ENCODE measurements at regions not wholly inside any gene's neighbourhood (a gene's known extent, or its start where the extent isn't known, plus 50 kb on each side); places are given as distances from the start of the nearest gene placed in this dataset.

DNA sequence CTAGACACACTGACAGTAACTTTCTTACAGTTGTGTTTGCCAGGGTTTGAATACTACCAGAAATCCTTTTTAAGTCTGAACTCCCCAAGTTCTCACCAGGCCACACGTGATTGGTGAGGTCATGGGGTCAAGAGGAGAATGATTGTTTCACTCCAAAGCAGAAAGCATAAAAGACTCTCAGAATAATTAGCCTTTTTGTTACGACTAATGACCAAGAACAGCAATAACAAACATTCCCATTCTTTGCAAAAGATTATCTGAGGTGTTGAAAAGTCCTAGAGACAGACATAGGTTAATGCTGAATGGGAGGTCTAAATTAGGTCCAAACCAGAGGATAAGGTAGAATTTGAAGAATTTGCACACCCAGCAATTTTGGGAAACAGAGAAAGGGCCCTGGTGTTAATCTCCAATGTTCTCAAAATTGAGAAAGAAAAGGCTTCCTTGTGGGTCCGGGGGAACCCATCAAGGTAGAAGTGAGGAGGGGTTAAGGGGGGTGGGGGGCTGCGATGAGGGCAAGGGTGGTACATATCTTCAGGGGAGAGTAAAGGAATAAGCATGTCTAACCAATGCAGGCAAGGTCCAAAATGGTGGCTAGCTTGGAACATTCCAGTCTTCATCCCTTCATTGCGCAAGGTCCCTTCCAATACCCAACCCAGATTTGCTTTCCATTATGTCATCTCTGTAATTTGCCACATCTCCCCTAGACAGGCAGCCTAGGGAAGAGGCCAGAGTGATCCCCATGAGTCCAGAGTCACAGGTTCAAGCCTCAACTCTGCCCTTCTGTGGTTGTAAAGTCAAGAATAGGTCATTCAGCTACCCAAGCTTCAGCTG is 74.6 kb upstream of the NFIA start:
- Histone ChIP-seq H3K4me3 (no peak overlapping the region), H3K9me3 (no peaks in the 10 kb centered on the region), H3K36me3 (no peaks in the 10 kb centered on the region), H3K27me3 (no peaks in the 10 kb centered on the region), H3K27ac (no peak overlapping the region), H3K4me1 (peaks cover 0 to 13% (median 0%) of the 10 kb centered on the region in 12 donors)
- intact Hi-C loops (cut with DNase I) = no loop called here
- no peak for DNase-seq
- TF ChIP-seq POLR2A (IDR thresholded peaks at IDR 0.05) = no peak
- TF ChIP-seq, protein P1, sequence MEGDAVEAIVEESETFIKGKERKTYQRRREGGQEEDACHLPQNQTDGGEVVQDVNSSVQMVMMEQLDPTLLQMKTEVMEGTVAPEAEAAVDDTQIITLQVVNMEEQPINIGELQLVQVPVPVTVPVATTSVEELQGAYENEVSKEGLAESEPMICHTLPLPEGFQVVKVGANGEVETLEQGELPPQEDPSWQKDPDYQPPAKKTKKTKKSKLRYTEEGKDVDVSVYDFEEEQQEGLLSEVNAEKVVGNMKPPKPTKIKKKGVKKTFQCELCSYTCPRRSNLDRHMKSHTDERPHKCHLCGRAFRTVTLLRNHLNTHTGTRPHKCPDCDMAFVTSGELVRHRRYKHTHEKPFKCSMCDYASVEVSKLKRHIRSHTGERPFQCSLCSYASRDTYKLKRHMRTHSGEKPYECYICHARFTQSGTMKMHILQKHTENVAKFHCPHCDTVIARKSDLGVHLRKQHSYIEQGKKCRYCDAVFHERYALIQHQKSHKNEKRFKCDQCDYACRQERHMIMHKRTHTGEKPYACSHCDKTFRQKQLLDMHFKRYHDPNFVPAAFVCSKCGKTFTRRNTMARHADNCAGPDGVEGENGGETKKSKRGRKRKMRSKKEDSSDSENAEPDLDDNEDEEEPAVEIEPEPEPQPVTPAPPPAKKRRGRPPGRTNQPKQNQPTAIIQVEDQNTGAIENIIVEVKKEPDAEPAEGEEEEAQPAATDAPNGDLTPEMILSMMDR (IDR thresholded peaks at IDR 0.05) = no peak
- no peak for ATAC-seq
- 87 to 92% (median 90%) methylated on average over 5 of the region's 5 CpGs for WGBS, 4 donors

DNA sequence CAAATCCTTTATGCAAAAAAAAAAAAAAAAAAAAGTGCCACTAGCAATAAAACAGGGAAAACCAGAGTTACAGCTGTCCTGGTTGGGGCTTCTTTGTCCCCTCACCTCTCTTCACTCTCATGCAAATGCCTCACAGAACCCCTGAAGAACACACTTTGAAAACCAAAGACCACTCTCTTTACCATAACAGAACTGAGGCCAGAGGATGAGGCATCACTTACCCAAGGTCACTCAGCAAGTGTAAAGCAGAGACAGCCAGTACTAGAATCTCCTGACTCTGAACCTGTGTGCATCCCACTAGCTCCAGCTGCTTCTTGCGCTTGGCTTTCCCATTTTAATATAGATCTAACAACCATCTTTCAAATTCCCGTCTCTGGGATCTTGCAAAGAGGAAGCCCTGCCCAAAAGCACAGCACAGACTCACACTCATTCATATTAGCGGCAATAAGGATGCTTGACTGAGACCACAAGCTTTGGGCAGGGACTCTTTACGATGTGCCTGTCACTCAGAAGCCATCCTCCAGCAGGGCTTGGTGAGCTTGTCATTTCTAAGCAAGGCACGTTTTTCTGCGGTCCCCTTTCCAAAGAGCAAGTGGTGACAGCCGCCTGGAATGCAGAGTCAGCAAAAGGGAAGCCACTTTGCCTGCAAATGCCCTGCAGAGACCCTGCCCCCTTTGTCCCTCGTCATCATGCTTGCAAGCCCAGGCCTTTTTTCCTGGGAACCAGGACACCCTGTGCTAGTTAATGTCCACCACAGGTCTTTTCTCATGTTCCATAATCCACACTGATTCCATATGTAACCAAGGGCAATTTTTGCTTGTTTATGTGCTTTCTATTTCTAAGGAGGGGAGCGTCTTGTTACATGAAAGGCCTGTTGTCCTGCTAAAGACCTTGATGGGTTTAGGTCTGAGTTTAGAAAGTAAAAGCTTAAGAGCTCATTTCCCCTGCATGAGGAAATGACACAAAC is 76.5 kb upstream of the NFIA start:
- intact Hi-C loops (cut with DNase I) = no loop called here
- TF ChIP-seq, protein P1 (IDR thresholded peaks at IDR 0.05) = no peak
- TF ChIP-seq POLR2A (IDR thresholded peaks at IDR 0.05) = no peak
- Histone ChIP-seq H3K4me1 (peaks cover 0 to 4% (median 0%) of the 10 kb centered on the region in 12 donors), H3K27me3 (no peaks in the 10 kb centered on the region), H3K4me3 (no peak overlapping the region), H3K9me3 (no peaks in the 10 kb centered on the region), H3K27ac (no peak overlapping the region), H3K36me3 (no peaks in the 10 kb centered on the region)
- no peak for ATAC-seq
- WGBS, 4 donors = 76 to 81% (median 79%) methylated on average over 9 of the region's 9 CpGs
- no peak for DNase-seq

DNA sequence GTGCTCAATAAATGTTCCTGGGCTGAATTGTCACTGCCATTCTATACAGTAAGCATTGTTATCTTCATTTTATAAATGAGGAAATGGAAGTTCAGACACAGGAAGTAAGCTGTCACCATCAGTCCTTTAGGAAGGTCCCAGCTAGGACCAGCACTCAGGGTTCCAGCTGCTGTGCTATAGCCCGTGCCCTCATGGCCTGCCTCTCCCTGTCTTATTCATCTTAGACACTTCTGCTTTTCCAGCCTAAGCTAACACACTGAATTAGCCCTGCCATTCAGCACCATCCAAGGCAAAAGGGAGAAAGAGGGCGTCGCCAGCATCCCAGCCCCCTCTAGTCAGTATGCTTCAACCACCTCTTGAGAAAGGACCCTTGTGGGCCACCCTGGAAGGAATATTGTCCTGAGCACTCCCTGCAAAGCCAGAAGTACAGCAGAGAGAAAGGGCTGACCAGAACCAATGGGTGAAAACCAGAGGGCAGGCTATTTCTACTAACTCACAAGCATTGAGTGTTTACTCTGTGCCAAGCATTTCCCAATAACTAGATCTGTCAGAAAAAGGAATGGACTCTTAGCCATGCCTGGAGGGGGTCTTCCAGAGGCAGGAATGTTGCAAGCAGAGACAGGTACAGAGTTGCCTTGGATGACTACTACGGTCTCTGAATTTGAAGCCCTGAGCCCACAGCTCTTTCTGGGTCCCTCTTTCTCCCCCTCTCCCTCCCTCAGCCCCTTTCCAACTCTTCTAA is 77.9 kb upstream of the NFIA start:
- Histone ChIP-seq H3K27me3 (no peaks in the 10 kb centered on the region), H3K36me3 (no peaks in the 10 kb centered on the region), H3K27ac (no peak overlapping the region), H3K4me3 (no peak overlapping the region), H3K4me1 (peaks cover 0 to 4% (median 0%) of the 10 kb centered on the region in 12 donors), H3K9me3 (no peaks in the 10 kb centered on the region)
- 87 to 98% (median 91%) methylated on average over 3 to 4 of the region's 4 CpGs for WGBS, 4 donors
- DNase-seq (no peak), ATAC-seq (peak in 2 of 4 donors; percentile 30 to 43)
- TF ChIP-seq, protein P1 (IDR thresholded peaks at IDR 0.05) = no peak
- no peak for TF ChIP-seq POLR2A (IDR thresholded peaks at IDR 0.05)
- intact Hi-C loops (cut with DNase I) = no loop called here
